ENCODE measurements at regions not wholly inside any gene's neighbourhood (a gene's known extent, or its start where the extent isn't known, plus 50 kb on each side); places are given as distances from the start of the nearest gene placed in this dataset.

GRCh38 chr13:78383071-78383484 is 220.3 kb downstream of the POU4F1 start:
- Histone ChIP-seq H3K79me2 (ENCODE audit: low read length) (no peaks in the 10 kb centered on the region), H3K27ac (ENCODE audit: low read length) (no peak overlapping the region), H3F3A (ENCODE audit: low read length, unreplicated experiment) (no peaks in the 10 kb centered on the region), H2AFZ (ENCODE audit: low read length) (no peak overlapping the region), H3K4me2 (ENCODE audit: low read length) (no peak overlapping the region), H3K9ac (ENCODE audit: low read length) (no peak overlapping the region), H3K36me3 (ENCODE audit: low read depth, low read length) (no peaks in the 10 kb centered on the region), H3K9me2 (replicated peaks; ENCODE audit: low read length) (no peaks in the 10 kb centered on the region), H3K9me3 (ENCODE audit: low read length) (no peaks in the 10 kb centered on the region), H3K27me3 (ENCODE audit: low read length) (no peaks in the 10 kb centered on the region), H3K4me1 (ENCODE audit: insufficient read depth, low read length) (no peaks in the 10 kb centered on the region), H4K20me1 (ENCODE audit: low read length) (no peaks in the 10 kb centered on the region), H3K4me3 (ENCODE audit: low read length) (no peak overlapping the region)
- intact Hi-C loops (cut with micrococcal nuclease) = no loop called here
- DNase-seq (no peak), ATAC-seq (no peak)
- POLR2A ChIA-PET (ENCODE audit: unreplicated experiment) = no interaction called here
- no TSS peak for BruUV-seq (replicated peaks)
- TF ChIP-seq EZH2 (IDR thresholded peaks at IDR 0.05; ENCODE audit: low read length, unreplicated experiment) = no peak
- no peak for TF ChIP-seq EZH2phosphoT487 (IDR thresholded peaks at IDR 0.05; ENCODE audit: borderline replicate concordance, low read length)
- no peak for TF ChIP-seq CTCF (conservative IDR thresholded peaks at IDR 0.05; ENCODE audit: low read depth, low read length)
- CTCF ChIA-PET = no interaction called here

- Histone ChIP-seq H3K27ac (ENCODE audit: low read length) (no peak overlapping the region), H3F3A (ENCODE audit: low read length, unreplicated experiment) (no peaks in the 10 kb centered on the region), H3K9ac (ENCODE audit: low read length) (no peak overlapping the region), H3K9me3 (ENCODE audit: low read length) (no peaks in the 10 kb centered on the region), H3K4me2 (ENCODE audit: low read length) (no peak overlapping the region), H3K4me3 (ENCODE audit: low read length) (no peak overlapping the region), H3K4me1 (ENCODE audit: insufficient read depth, low read length) (no peaks in the 10 kb centered on the region), H3K9me2 (replicated peaks; ENCODE audit: low read length) (no peaks in the 10 kb centered on the region), H4K20me1 (ENCODE audit: low read length) (no peaks in the 10 kb centered on the region), H3K36me3 (ENCODE audit: low read depth, low read length) (no peaks in the 10 kb centered on the region), H3K79me2 (ENCODE audit: low read length) (no peaks in the 10 kb centered on the region), H3K27me3 (ENCODE audit: low read length) (no peaks in the 10 kb centered on the region), H2AFZ (ENCODE audit: low read length) (no peak overlapping the region)
- intact Hi-C loops (cut with micrococcal nuclease) = no loop called here
- TF ChIP-seq CTCF (conservative IDR thresholded peaks at IDR 0.05; ENCODE audit: low read depth, low read length) (no peak), EZH2phosphoT487 (IDR thresholded peaks at IDR 0.05; ENCODE audit: borderline replicate concordance, low read length) (no peak), EZH2 (IDR thresholded peaks at IDR 0.05; ENCODE audit: low read length, unreplicated experiment) (no peak)
- BruUV-seq (replicated peaks) = no TSS peak
- CTCF ChIA-PET = no interaction called here
- POLR2A ChIA-PET (ENCODE audit: unreplicated experiment) = no interaction called here
- ATAC-seq (no peak), DNase-seq (no peak)
Measured at GRCh38 chr13:78382491-78382890, 220.9 kb downstream of the POU4F1 start.

GRCh38 chr13:78376822-78377221 is 226.5 kb downstream of the POU4F1 start:
- DNase-seq (no peak), ATAC-seq (no peak)
- no peak overlapping the region for H2AFZ ChIP-seq (ENCODE audit: low read length)
- no peak overlapping the region for H3K27ac ChIP-seq (ENCODE audit: low read length)
- H3K4me1 ChIP-seq (ENCODE audit: insufficient read depth, low read length) = no peaks in the 10 kb centered on the region
- H3F3A ChIP-seq (ENCODE audit: low read length, unreplicated experiment) = no peaks in the 10 kb centered on the region
- no peak overlapping the region for H3K4me2 ChIP-seq (ENCODE audit: low read length)
- H3K27me3 ChIP-seq (ENCODE audit: low read length) = no peaks in the 10 kb centered on the region
- CTCF ChIA-PET = no interaction called here
- no peaks in the 10 kb centered on the region for H3K79me2 ChIP-seq (ENCODE audit: low read length)
- H3K9me2 ChIP-seq (replicated peaks; ENCODE audit: low read length) = no peaks in the 10 kb centered on the region
- no peaks in the 10 kb centered on the region for H4K20me1 ChIP-seq (ENCODE audit: low read length)
- no peak overlapping the region for H3K4me3 ChIP-seq (ENCODE audit: low read length)
- POLR2A ChIA-PET (ENCODE audit: unreplicated experiment) = no interaction called here
- H3K36me3 ChIP-seq (ENCODE audit: low read depth, low read length) = no peaks in the 10 kb centered on the region
- no peak overlapping the region for H3K9ac ChIP-seq (ENCODE audit: low read length)
- no peaks in the 10 kb centered on the region for H3K9me3 ChIP-seq (ENCODE audit: low read length)
- intact Hi-C loops (cut with micrococcal nuclease) = no loop called here
- TF ChIP-seq EZH2 (IDR thresholded peaks at IDR 0.05; ENCODE audit: low read length, unreplicated experiment) = no peak
- no peak for TF ChIP-seq CTCF (conservative IDR thresholded peaks at IDR 0.05; ENCODE audit: low read depth, low read length)
- no peak for TF ChIP-seq EZH2phosphoT487 (IDR thresholded peaks at IDR 0.05; ENCODE audit: borderline replicate concordance, low read length)
- BruUV-seq (replicated peaks) = no TSS peak
